ENCODE measurements at regions not wholly inside any gene's neighbourhood (a gene's known extent, or its start where the extent isn't known, plus 50 kb on each side); places are given as distances from the start of the nearest gene placed in this dataset.
A peak's percentile ranks its signal among the peaks of the same experiment; 100 is the strongest.

GRCh38 chr15:31254431-31255175, 72.0 kb upstream of the KLF13 start (continued):
- TF ChIP-seq, protein P1, sequence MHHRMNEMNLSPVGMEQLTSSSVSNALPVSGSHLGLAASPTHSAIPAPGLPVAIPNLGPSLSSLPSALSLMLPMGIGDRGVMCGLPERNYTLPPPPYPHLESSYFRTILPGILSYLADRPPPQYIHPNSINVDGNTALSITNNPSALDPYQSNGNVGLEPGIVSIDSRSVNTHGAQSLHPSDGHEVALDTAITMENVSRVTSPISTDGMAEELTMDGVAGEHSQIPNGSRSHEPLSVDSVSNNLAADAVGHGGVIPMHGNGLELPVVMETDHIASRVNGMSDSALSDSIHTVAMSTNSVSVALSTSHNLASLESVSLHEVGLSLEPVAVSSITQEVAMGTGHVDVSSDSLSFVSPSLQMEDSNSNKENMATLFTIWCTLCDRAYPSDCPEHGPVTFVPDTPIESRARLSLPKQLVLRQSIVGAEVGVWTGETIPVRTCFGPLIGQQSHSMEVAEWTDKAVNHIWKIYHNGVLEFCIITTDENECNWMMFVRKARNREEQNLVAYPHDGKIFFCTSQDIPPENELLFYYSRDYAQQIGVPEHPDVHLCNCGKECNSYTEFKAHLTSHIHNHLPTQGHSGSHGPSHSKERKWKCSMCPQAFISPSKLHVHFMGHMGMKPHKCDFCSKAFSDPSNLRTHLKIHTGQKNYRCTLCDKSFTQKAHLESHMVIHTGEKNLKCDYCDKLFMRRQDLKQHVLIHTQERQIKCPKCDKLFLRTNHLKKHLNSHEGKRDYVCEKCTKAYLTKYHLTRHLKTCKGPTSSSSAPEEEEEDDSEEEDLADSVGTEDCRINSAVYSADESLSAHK (tag by site-specific recombination; IDR thresholded peaks at IDR 0.05), result peak; percentile 45; the same call in 1 of the 2 replicates
- TF ChIP-seq WT1 (tag by site-specific recombination; IDR thresholded peaks at IDR 0.05) (peak; percentile 98), SP3 (tag by site-specific recombination; IDR thresholded peaks at IDR 0.05) (no peak), TSHZ1 (tag by site-specific recombination; IDR thresholded peaks at IDR 0.05; ENCODE audit: borderline replicate concordance) (peak; percentile 68; the same call in 1 of the 2 replicates), ZBTB1 (tag by site-specific recombination; IDR thresholded peaks at IDR 0.05) (no peak), TRIM28 (IDR thresholded peaks at IDR 0.05; ENCODE audit: borderline replicate concordance, low read length) (0 out of 2 replicates have a peak, but pooled peaks have one; percentile 38), ZNF561 (tag by site-specific recombination; IDR thresholded peaks at IDR 0.05; ENCODE audit: borderline replicate concordance) (no peak), ZNF596 (tag by site-specific recombination; IDR thresholded peaks at IDR 0.05) (no peak), ZBTB8A (tag by site-specific recombination; IDR thresholded peaks at IDR 0.05) (peak; percentile 57), ZNF341 (tag by site-specific recombination; IDR thresholded peaks at IDR 0.05; ENCODE audit: low read depth) (0 out of 2 replicates have a peak, but pooled peaks have one; percentile 9), MYNN (tag by site-specific recombination; IDR thresholded peaks at IDR 0.05; ENCODE audit: borderline replicate concordance) (peak; percentile 90), ZNF747 (tag by site-specific recombination; IDR thresholded peaks at IDR 0.05) (no peak), ZNF571 (tag by site-specific recombination; IDR thresholded peaks at IDR 0.05) (no peak), ZIC2 (tag by site-specific recombination; IDR thresholded peaks at IDR 0.05) (no peak), ZNF335 (tag by site-specific recombination; conservative IDR thresholded peaks at IDR 0.05) (0 out of 2 replicates have a peak, but pooled peaks have one; percentile 25), ZNF175 (tag by site-specific recombination; IDR thresholded peaks at IDR 0.05) (no peak), ZEB2 (tag by site-specific recombination; IDR thresholded peaks at IDR 0.05) (peak; percentile 69), ZSCAN30 (tag by site-specific recombination; IDR thresholded peaks at IDR 0.05) (peak; percentile 71; the same call in 1 of the 2 replicates), MEIS1 (CRISPR knock-in tag; IDR thresholded peaks at IDR 0.05; ENCODE audit: borderline replicate concordance) (no peak), ZNF292 (tag by site-specific recombination; IDR thresholded peaks at IDR 0.05; ENCODE audit: borderline replicate concordance, low read depth) (no peak), SP7 (tag by site-specific recombination; IDR thresholded peaks at IDR 0.05) (peak; percentile 69), PRDM6 (tag by site-specific recombination; IDR thresholded peaks at IDR 0.05) (peak; percentile 96), ZNF585B (tag by site-specific recombination; IDR thresholded peaks at IDR 0.05) (no peak)
- TF ChIP-seq, protein P2, sequence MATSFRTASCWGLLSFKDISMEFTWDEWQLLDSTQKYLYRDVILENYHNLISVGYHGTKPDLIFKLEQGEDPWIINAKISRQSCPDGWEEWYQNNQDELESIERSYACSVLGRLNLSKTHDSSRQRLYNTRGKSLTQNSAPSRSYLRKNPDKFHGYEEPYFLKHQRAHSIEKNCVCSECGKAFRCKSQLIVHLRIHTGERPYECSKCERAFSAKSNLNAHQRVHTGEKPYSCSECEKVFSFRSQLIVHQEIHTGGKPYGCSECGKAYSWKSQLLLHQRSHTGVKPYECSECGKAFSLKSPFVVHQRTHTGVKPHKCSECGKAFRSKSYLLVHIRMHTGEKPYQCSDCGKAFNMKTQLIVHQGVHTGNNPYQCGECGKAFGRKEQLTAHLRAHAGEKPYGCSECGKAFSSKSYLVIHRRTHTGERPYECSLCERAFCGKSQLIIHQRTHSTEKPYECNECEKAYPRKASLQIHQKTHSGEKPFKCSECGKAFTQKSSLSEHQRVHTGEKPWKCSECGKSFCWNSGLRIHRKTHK (tag by site-specific recombination; IDR thresholded peaks at IDR 0.05), result no peak
- TF ChIP-seq, protein P3, sequence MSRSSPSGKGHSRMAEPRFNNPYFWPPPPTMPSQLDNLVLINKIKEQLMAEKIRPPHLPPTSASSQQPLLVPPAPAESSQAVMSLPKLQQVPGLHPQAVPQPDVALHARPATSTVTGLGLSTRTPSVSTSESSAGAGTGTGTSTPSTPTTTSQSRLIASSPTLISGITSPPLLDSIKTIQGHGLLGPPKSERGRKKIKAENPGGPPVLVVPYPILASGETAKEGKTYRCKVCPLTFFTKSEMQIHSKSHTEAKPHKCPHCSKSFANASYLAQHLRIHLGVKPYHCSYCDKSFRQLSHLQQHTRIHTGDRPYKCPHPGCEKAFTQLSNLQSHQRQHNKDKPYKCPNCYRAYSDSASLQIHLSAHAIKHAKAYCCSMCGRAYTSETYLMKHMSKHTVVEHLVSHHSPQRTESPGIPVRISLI (tag by site-specific recombination; IDR thresholded peaks at IDR 0.05), result no peak; the same call in 1 of the 2 replicates
- TF ChIP-seq, protein P4, sequence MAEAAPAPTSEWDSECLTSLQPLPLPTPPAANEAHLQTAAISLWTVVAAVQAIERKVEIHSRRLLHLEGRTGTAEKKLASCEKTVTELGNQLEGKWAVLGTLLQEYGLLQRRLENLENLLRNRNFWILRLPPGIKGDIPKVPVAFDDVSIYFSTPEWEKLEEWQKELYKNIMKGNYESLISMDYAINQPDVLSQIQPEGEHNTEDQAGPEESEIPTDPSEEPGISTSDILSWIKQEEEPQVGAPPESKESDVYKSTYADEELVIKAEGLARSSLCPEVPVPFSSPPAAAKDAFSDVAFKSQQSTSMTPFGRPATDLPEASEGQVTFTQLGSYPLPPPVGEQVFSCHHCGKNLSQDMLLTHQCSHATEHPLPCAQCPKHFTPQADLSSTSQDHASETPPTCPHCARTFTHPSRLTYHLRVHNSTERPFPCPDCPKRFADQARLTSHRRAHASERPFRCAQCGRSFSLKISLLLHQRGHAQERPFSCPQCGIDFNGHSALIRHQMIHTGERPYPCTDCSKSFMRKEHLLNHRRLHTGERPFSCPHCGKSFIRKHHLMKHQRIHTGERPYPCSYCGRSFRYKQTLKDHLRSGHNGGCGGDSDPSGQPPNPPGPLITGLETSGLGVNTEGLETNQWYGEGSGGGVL (tag by site-specific recombination; IDR thresholded peaks at IDR 0.05), result 0 out of 2 replicates have a peak, but pooled peaks have one; percentile 25
